COLO668 (cell line): ENCODE measurements at regions not wholly inside any gene's neighbourhood (a gene's known extent, or its start where the extent isn't known, plus 50 kb on each side); places are given as distances from the start of the nearest gene placed in this dataset.
"Not testable (repeated sequence)": the region's sequence is repeated elsewhere in the genome, so short reads cannot be mapped to it uniquely, and the experiment has no call there.

Experiments used
- DNase-seq: peaks from one replicate; lab custom pipeline; 2025; ENCODE audit not compliant: unreplicated experiment; lab: John Stamatoyannopoulos, UW

DNA sequence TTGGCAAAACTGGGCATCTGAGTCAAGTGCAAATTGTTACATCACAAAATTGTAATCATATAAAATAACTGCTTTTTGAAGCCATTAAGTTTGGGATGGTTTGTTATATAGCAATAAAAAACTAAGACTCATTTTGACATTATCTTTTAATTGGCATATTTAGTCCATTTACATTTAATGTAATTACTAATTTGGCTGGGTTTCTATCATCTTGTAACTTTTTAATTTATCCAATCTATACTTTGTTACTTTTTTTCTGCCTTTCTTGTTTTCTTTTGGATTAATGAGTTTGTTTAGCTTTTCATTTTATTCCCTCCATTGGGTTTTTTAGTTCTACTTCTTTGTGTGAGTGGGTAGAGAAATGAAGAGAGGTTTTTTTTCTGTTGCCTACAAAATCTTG lies 76.3 kb downstream of the DRAM2 start:
- DNase-seq, result no peak

DNA sequence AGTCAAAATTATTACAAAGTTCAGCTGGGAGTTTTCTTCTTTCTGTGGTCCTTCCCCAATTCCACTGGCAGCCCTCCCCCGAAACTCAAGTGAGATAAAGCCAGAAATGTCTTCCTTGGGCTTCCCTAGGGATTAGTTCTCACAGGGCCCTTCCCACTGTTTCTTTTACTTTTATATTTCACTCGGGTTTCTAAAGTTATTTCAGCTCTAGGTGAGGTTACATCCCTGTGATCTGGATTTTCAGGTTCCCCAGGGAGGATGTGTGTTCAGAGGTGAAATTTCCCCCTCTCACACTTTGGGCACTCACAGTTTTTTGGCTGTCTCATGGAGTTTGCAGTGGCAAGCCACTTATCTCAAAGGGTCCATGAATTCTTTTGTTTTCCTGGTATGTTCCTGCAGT lies 77.3 kb downstream of the DRAM2 start:
- no peak for DNase-seq

DNA sequence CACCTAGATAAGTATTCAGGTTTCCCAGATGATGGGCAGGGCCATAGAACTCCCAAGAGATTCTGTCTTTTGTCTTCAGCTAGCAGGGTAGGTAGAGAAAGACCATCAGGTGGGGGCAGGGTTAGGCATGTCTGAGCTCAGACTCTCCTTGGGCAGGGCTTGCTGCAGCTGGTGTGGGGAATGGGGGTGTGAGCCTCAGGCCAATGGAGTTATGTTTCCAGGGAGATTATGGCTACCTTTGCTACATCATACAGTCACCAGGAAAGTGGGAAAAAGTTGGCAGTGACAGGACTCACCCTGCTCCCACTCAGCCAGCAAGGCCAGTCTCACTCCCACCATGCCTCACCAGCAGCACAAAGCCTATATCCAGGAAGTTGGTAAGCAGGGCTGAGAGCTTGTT lies 77.8 kb downstream of the DRAM2 start:
- no peak for DNase-seq

DNA sequence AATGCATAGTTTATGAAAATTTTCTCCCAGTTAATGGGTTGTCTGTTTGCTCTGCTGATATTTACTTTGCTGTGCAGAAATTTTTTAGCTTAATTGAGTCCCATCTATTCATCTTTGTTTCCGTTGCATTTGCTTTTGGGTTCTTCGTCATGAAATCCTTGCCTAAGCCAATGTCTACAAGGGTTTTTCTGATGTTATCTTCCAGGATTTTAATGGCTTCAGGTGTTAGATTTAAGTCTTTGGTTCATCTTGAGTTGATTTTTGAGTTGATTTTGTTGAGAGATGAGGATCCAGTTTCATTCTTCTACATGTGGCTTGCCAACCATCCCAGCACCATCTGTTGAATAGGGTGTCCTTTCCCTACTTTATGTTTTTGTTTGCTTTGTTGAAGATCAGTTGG lies 85.2 kb downstream of the DRAM2 start:
- no peak for DNase-seq

DNA sequence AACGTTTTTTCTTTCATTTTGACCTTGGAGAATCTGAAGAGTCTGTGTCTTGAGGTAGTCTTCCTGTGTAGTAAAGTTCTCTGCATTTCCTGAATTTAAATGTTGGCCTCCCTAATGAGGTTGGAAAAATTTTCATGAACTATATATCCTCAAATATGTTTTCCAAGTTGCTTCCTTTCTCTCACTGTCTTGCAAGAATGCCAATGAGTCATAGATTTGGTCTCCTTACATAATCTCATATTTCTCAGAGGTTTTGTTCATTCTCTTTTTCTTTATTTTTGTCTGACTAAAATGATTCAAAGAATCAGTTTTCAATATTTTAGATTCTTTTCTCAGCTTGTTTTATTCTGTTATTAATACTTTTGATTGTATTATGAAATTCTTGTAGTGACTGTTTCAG lies 87.6 kb downstream of the DRAM2 start:
- no peak for DNase-seq

DNA sequence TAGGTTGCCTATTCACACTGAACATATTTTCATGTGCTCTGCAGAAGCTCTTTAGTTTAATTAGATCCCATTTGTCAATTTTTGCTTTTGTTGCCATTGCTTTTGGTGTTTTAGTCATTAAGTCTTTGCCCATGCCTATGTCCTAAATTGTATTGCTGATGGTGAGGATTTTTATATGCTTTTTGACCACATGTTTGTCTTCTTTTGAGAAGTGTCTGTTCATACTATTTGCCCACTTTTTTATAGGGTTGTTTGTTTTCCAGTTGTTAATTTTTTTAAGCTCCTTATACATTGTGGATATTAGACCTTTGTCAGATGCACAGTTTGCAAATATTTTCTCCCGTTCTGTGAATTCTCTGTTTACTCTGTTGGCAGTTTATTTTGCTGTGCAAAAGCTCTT lies 84.5 kb upstream of the LRIF1 start:
- DNase-seq, result not testable (repeated sequence)

DNA sequence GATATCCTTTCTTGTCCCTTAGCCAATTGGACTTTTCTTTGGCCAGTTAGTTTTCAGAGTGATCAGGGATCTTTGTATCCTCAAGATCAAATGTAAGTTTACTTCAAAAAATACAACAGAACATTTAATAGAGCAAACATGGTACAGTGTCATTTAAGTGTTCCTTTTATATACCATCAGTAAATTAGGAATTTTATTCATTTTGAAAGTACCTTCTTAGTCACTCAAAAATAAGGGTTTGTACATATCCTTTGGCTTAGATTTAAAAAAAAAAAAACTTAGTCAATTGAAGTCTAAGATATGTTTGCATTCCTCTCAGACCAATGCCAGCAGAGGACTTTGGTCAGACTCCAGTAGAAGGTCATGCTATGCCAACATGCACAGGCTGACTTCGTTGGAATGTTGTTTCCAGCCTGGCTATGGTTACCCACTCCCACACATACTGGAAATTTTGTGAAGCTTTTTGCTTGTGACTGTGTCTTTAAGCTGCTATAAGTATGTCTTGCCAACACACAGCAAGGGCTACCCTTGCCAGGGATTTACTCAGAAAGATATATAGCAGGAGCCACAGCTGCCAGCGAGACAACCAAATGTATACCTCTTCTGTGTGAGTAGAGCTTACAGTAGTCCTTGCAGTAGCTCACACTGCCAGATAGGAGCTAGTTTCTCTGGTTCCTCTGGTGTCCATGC lies 81.5 kb upstream of the LRIF1 start:
- DNase-seq, result no peak

DNA sequence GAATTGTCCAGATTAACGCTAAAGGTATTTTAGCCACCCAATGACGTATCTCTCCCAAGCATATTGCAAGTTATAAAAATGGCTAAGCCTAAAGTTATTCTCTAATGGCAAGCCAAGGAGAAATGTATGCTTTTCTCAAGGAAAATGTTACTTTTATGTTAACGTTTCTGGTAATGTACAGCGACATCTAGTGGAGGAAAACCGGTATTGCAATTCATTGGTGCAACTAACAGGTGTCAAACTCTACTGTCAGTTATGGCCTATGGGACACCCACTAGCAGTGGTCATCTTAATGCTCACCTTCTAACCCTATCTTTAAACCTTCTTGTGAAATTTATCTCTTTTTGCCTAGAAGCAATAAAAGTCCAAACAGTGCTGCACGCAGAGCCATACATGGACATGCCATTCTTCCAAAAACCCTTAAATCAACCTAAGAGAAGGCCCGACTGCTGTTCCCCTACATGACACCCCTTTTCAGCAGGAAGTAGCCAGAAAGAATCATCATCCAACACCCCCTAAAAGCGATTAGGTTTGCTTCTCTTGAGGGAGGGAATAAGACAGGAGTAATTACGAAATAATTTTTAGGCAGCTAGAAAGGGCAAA lies 68.7 kb upstream of the LRIF1 start:
- peak; percentile 42 for DNase-seq

DNA sequence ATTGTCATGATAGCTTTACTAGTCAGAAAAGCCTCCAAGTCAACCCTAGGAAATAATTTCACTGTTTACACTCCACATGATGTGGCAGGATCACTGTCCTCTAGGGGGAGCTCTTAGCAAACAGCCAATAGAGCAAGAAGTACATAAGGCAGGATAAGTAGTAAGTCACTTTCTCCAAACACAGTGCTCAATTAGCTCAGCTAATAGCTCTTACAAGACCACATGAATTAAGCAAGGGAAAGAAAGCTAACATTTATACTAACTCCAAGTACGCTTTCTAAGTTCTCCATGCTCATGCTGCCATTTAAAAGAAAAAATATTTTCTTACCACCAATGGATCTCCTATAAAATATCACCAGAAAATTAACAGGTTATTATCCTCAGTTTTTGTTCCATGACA lies 66.9 kb upstream of the LRIF1 start:
- peak; percentile 53 for DNase-seq

DNA sequence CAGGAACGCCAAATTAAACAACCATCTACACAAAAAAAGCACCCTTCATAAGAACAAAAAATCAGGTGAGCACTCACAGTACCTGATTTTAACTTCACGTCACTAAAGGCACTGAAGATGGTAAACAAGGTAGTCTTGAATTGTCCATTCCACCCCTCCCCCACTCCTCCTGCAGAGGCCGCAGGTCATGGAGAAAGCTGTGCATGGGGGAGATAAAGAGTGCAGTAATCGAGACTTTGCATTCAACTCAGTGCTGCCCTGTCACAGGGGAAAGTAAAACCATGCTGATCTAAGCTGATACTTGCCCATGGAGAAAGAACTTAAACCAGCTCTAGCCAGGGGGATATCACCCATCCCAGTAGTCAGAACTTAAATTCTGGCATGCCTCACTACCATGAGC lies 61.4 kb upstream of the LRIF1 start:
- no peak for DNase-seq

DNA sequence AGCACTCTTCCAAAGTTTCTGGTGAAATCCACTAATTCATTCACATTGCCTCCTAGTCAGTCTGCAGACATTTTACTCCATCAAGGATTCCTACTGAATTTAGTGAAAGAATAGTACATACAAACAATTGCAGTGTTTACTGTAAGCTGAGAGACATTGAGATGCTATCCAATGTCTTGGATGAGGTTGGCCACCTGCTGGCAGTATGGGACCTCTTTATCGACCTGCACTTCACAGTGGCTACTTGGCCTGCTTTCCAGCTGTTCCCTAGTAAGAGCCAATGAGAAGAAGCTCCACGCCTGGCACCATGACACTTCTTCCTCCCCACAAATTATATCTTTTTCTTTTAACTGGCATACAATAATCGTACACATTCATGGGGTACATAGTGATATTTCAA lies 51.5 kb upstream of the LRIF1 start:
- DNase-seq, result no peak
